ENCODE measurements at regions not wholly inside any gene's neighbourhood (a gene's known extent, or its start where the extent isn't known, plus 50 kb on each side); places are given as distances from the start of the nearest gene placed in this dataset.
A peak's percentile ranks its signal among the peaks of the same experiment; 100 is the strongest.

GRCh38 chr1:232467073-232467760, 162.7 kb downstream of the SIPA1L2 start:
- ATAC-seq = peak; percentile 32; the same call in 1 of the 3 replicates
- in situ Hi-C loops (cut with MboI) = no loop called here
- H3K36me3 ChIP-seq (ENCODE audit: control insufficient read depth, insufficient read depth, low read length) = no peaks in the 10 kb centered on the region
- no peak for DNase-seq (ENCODE audit: extremely low read depth in 1 of 4, low spot score in 3 of 4)
- FAIRE-seq = no peak
- H3K9me3 ChIP-seq (replicated peaks; ENCODE audit: control insufficient read depth, insufficient read depth, low read depth, low read length) = no peaks in the 10 kb centered on the region
- H3K9ac ChIP-seq (ENCODE audit: insufficient read depth in 1 of 2, low read depth in 2 of 2, low read length in 2 of 2) = no peak overlapping the region
- no TSS peak for BruUV-seq (replicated peaks)
- WGBS (ENCODE audit: insufficient coverage, low coverage, missing lambda C conversion rate) = under 1% methylated on average over 9 of the region's 9 CpGs
- ChIA-PET POLR2A (interaction anchor here (1.1 to 1.8 kb wide), 2 partner anchors 14 to 38 kb away, joined by 3 to 4 read pairs; no protein-coding TSS in a partner anchor), CTCF (ENCODE audit: low intra/inter-chr PET ratio) (no interaction called here)
- no peaks in the 10 kb centered on the region for H3K9me1 ChIP-seq (ENCODE audit: control insufficient read depth, insufficient read depth, low read length)
- H3K4me1 ChIP-seq (replicated peaks in 1 of 2; ENCODE audit: control insufficient read depth in 2 of 2, insufficient read depth in 2 of 2, low read length in 2 of 2) = no peaks in the 10 kb centered on the region
- no peaks in the 10 kb centered on the region for H4K20me1 ChIP-seq (replicated peaks; ENCODE audit: control insufficient read depth, insufficient read depth, low read length)
- no peaks in the 10 kb centered on the region for H3K27me3 ChIP-seq (ENCODE audit: control insufficient read depth in 2 of 2, insufficient read depth in 2 of 2, low read length in 2 of 2)
- no peak overlapping the region for H3K27ac ChIP-seq (ENCODE audit: extremely low read depth, low read depth, low read length)
- H3K79me2 ChIP-seq (ENCODE audit: control insufficient read depth, insufficient read depth, low read length) = no peaks in the 10 kb centered on the region
- no peak overlapping the region for H2AFZ ChIP-seq (ENCODE audit: low read depth, low read length)
- H3K4me2 ChIP-seq (ENCODE audit: insufficient read depth, low read length) = no peak overlapping the region
- H3K4me3 ChIP-seq = no peak overlapping the region
- TF ChIP-seq SMARCC2 (IDR thresholded peaks at IDR 0.05; ENCODE audit: low read depth) (no peak), CSDE1 (IDR thresholded peaks at IDR 0.05) (no peak), CHD1 (IDR thresholded peaks at IDR 0.05; ENCODE audit: low read length) (no peak), CBX1 (IDR thresholded peaks at IDR 0.05; ENCODE audit: low read depth) (no peak), TEAD1 (CRISPR knock-in tag; IDR thresholded peaks at IDR 0.05) (no peak), SETDB1 (IDR thresholded peaks at IDR 0.05; ENCODE audit: low read length) (no peak), FOXK1 (CRISPR knock-in tag; IDR thresholded peaks at IDR 0.05; ENCODE audit: borderline replicate concordance) (no peak), ARID3B (CRISPR knock-in tag; IDR thresholded peaks at IDR 0.05; ENCODE audit: borderline replicate concordance) (no peak), CREB1 (IDR thresholded peaks at IDR 0.05) (no peak), CREB1 (CRISPR knock-in tag; IDR thresholded peaks at IDR 0.05) (no peak), RBM15 (IDR thresholded peaks at IDR 0.05; ENCODE audit: insufficient read depth, low read length) (no peak), ARID1B (IDR thresholded peaks at IDR 0.05) (no peak), ETV6 (IDR thresholded peaks at IDR 0.05; ENCODE audit: borderline replicate concordance in 1 of 2, low read depth in 2 of 2, low read length in 1 of 2) (no peak), ETV6 (CRISPR knock-in tag; IDR thresholded peaks at IDR 0.05; ENCODE audit: borderline replicate concordance) (no peak), PKNOX1 (IDR thresholded peaks at IDR 0.05) (no peak)
- intact Hi-C loops (cut with micrococcal nuclease) = no loop called here

All from K562 (cell line).